Uterus (tissue), 2 donors: ENCODE measurements at regions not wholly inside any gene's neighbourhood (a gene's known extent, or its start where the extent isn't known, plus 50 kb on each side); places are given as distances from the start of the nearest gene placed in this dataset.

Source experiments
- CTCF ChIP-seq, 4 experiments: fragments of 200-600 bp in 2 of 4; fragments of 450-650 bp in 2 of 4; sonication (generic) in 2 of 4; IDR thresholded peaks; one replicate each; pipeline ENCODE4 v1.5.1; 2016 to 2019; ENCODE audit warnings: antibody characterized with exemption in 4 of 4, mild to moderate bottlenecking in 2 of 4, moderate library complexity in 1 of 4
- POLR2A ChIP-seq, 2 donors: fragments of 450-650 bp; IDR thresholded peaks; one replicate each; pipeline ENCODE4 v1.6.1; 2016; ENCODE audit warnings: antibody characterized with exemption in 2 of 2, mild to moderate bottlenecking in 1 of 2, moderate library complexity in 1 of 2

- TF ChIP-seq CTCF (IDR thresholded peaks at IDR 0.05) (no peak), POLR2A (IDR thresholded peaks at IDR 0.05) (no peak)
Observed at GRCh38 chr7:12954380-12955033, 267.1 kb downstream of the ARL4A start.
